DLD1 (cell line): ENCODE measurements at regions not wholly inside any gene's neighbourhood (a gene's known extent, or its start where the extent isn't known, plus 50 kb on each side); places are given as distances from the start of the nearest gene placed in this dataset.

Experiments used
- in situ Hi-C: cut with HindIII; loops from 2 replicates; pipeline ENCODE4 v1.10.0; 2017; ENCODE audit warnings: low sequenced_read_pairs

DNA sequence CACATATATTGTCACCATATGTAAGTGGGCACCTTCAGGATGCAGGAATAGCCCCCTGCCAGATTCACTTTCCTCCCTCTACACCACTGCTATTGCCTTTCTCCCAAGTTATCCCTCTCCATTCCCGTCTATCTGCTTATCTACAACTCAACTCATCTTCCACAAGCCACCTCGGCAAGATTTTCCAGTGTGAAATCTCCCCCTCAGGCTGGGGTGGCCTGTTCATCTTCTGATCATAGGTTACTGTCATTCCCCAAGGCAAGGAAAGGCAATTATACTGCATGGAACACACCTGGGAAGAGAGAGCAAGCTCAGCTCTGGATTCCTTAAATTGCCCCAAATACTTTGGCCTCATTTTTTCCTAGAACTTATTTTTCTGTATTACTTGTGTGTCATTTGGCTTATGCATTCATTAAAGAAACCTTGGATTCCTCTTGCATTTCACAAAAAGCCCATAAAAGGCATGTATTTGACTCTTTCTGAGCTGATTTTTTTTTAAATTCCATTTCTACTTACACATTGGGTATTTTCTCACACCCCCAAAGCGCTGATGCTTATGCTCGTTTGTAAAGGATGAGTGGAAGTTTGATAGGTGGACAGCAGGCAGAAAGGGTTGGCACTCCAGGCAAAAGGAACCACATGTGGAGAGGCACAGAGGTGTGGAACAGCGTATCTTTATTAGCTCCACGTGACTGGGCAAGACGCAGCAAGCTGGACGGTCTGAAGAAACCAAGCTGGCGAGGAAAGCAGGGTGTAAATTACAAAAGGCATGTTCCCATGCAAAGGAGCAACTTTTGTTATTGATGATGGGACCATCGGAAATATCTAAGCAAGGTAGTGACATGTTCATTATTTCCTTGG is 169.7 kb upstream of the RAB4A start:
- in situ Hi-C loops: no loop called here

DNA sequence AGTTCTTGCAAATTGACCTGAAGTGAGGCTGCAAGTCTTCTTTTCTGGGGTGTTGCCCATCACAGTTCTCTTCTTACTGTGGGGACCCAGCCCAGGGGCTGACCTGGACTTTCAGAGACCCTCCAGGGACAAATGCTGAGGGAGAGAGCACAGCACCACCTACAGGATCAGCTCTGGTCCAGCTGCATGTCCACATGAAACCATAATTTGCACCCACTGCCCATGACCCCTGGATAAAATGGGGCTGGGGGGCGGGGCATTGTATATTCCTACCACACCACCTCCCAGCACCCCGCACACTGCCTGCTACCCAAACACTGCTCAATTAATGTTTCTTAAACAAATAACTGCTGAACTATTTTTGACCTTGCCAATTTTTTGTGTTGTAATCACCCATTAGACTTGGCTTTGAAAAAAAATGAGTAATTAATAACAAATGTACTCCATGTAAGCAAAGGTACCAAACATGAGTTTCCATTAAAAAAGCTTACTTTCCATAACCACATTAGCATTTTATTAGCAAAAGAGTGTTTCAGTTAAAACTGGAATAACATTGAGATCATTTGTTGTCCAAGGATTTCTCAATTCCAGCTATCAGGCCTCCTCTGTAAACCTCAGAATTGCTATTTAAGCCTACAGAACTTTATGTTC is 168.0 kb upstream of the RAB4A start:
- in situ Hi-C loops: no loop called here

- in situ Hi-C loops: no loop called here
These were observed 166.3 kb upstream of the RAB4A start for GRCh38 chr1:229104654-229105053.

GRCh38 chr1:229105109-229105508 is 165.8 kb upstream of the RAB4A start:
- in situ Hi-C loops: no loop called here

GRCh38 chr1:229105822-229106525 is 164.9 kb upstream of the RAB4A start:
- in situ Hi-C loops: no loop called here

DNA sequence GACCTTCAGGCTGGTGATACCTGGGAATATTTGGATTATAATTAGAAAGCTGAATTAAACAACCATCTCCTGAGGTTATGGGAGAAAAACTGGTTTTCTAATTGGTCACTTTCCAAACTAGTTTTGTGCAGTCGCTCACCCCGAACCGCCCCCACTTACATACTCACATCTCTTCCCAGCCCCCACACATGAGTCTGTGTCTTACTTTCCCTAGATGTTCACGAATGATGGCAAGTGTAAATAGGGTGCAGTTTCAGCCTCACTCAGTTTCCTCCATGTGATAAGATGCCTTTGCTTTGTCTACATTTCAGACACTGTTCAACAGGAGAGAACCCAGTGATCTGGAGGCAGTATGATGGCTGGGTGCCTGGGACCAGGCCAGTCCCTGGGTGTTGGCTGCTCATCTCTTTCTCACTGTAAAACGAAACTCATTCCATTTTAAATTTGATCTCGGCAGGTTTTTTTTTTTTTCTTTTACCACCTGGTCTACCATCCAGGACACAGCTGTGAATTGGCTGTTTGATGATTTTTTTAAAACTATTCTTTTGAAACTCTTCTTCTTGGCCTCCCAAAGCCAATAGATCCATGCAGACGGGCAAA is 164.3 kb upstream of the RAB4A start:
- in situ Hi-C loops: no loop called here

DNA sequence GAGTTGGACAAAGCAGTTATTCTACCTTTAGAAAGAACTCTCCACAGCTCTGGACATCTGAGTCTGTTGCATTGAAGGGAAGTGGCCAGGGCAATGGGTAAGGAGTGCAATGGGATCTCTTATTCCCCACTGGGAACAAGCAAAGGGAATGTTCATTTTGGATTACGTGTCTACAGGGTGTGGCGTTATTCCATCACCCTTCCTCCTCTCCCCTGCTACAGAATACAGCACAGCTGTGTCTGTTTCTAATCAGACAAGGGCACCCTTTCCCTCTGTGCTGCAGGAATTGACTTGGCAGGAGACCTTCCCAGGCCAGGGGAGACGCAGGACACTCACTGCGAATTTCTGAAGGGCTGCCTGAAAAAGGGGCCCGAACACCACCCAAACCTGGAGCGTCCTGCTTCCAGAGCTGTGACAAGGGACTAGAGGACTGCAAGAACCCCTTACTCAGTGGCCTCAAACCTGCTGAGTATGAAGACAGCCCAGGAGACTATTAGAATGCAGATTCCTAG is 163.6 kb upstream of the RAB4A start:
- in situ Hi-C loops: no loop called here

- in situ Hi-C loops: no loop called here
These were observed 162.9 kb upstream of the RAB4A start for GRCh38 chr1:229107972-229108371.

GRCh38 chr1:229108598-229109201 is 162.2 kb upstream of the RAB4A start:
- in situ Hi-C loops: no loop called here

GRCh38 chr1:229109320-229109761 is 161.6 kb upstream of the RAB4A start:
- in situ Hi-C loops: no loop called here

- in situ Hi-C loops: loop anchor here (5.0 kb wide), 1 partner anchor 36 kb away; no protein-coding TSS in a partner anchor
These were observed 159.9 kb upstream of the RAB4A start for GRCh38 chr1:229110986-229111385.

GRCh38 chr1:229111703-229112319 is 159.1 kb upstream of the RAB4A start:
- in situ Hi-C loops: loop anchor here (5.0 kb wide), 1 partner anchor 35 kb away; no protein-coding TSS in a partner anchor

DNA sequence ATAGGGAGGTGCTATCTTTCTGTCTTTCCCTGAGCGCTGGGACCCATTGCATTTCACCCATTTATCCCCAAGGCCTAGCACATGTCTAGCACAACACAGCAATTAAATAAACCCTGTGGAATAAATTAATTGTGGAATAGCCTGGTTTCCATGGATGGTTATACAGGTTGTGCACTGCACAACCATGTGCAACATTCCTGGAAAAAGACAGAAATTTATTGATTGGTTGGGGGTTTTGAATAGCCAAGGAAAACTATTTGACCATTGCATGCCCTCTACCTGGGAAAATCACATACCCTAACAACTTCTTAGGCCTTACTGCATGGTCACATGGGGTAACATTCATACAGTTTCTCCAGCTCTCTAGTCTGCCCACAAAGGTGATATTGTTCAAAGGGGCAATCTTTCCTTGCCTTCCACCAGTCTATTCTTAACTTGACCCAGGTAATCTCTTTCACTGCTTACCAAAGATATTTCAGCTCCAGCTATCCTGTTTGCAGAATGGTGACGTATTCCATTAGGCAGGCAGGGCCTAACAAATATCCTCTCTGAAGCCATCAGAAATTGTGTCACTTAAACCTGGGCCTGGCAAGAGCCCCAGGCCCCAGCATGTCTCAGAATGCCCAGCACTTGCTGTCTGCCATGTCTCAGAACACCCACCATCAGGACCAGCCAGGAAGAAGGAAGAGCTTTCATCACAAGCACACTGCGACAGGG is 157.9 kb upstream of the RAB4A start:
- in situ Hi-C loops: loop anchor here (5.0 kb wide), 1 partner anchor 34 kb away; no protein-coding TSS in a partner anchor

GRCh38 chr1:229114315-229114714 is 156.6 kb upstream of the RAB4A start:
- in situ Hi-C loops: loop anchor here (5.0 kb wide), 1 partner anchor 33 kb away; no protein-coding TSS in a partner anchor

- in situ Hi-C loops: loop anchor here (5.0 kb wide), 1 partner anchor 32 kb away; no protein-coding TSS in a partner anchor
These were observed 156.0 kb upstream of the RAB4A start for GRCh38 chr1:229114850-229115365.

GRCh38 chr1:229116114-229116513 is 154.8 kb upstream of the RAB4A start:
- in situ Hi-C loops: no loop called here

DNA sequence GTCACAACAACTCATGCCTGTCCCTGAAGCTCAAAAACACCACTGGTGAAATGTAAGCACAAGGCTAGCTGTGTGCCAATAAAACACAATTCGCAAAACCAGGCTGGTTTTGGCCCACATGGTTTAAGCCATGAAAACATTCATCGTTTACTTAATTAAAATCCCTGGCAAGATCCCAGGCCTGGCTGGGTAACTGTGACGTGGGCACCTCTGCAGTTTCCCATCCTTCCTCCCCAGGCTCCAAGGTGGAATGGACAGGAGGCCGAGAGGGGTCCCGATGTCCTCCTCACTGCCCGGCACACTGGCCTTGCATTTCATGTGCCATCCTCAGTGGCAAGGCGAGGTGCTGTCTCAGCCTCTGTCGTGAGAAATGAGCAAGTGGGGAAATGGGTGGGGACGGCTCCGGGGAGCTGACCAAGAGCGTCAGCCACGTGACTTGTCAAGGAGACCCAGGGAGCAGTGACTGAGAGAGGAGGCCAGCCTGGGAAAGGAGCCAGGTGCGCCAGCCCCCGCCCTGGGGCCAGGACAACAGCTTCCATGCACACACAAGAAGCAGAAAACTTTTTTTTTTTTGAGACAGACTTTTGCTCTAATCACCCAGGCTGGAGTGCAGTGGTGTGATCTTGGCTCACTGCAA is 153.1 kb upstream of the RAB4A start:
- in situ Hi-C loops: no loop called here

- in situ Hi-C loops: no loop called here
These were observed 152.3 kb upstream of the RAB4A start for GRCh38 chr1:229118477-229119061.
